ENCODE measurements at regions not wholly inside any gene's neighbourhood (a gene's known extent, or its start where the extent isn't known, plus 50 kb on each side); places are given as distances from the start of the nearest gene placed in this dataset.

DNA sequence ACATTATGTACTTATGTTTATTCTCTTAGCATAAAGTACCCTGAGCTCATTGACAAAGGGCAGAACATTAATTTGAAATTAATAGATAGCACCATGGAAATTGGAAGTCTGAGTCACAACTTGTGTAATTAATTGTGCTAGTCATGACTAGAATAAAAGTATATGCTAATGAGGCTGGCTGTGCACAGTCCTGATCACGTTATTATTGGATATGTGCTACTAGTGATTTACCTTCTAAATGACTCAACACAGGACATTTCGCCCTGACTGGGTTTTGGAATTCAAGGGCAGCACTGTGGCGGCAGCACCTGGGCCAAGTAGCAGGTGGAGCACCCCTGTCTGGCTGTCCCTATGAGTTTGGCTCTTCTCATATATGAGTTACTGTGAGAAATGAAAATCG is 341.8 kb downstream of the ICE1 start:
- Histone ChIP-seq H3K27me3 (no peaks in the 10 kb centered on the region), H3K36me3 (no peaks in the 10 kb centered on the region), H3K27ac (no peak overlapping the region), H3K4me1 (peaks cover 0 to 12% (median 0%) of the 10 kb centered on the region in 12 donors), H3K4me3 (no peak overlapping the region), H3K9me3 (peaks cover 0 to 4% (median 0%) of the 10 kb centered on the region in 12 donors)
- TF ChIP-seq POLR2A (IDR thresholded peaks at IDR 0.05) = no peak
- TF ChIP-seq, protein P1, sequence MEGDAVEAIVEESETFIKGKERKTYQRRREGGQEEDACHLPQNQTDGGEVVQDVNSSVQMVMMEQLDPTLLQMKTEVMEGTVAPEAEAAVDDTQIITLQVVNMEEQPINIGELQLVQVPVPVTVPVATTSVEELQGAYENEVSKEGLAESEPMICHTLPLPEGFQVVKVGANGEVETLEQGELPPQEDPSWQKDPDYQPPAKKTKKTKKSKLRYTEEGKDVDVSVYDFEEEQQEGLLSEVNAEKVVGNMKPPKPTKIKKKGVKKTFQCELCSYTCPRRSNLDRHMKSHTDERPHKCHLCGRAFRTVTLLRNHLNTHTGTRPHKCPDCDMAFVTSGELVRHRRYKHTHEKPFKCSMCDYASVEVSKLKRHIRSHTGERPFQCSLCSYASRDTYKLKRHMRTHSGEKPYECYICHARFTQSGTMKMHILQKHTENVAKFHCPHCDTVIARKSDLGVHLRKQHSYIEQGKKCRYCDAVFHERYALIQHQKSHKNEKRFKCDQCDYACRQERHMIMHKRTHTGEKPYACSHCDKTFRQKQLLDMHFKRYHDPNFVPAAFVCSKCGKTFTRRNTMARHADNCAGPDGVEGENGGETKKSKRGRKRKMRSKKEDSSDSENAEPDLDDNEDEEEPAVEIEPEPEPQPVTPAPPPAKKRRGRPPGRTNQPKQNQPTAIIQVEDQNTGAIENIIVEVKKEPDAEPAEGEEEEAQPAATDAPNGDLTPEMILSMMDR (IDR thresholded peaks at IDR 0.05) = no peak
- WGBS, 4 donors = 88 to 96% (median 92%) methylated on average over 4 of the region's 4 CpGs
- intact Hi-C loops (cut with DNase I) = no loop called here
- ATAC-seq = no peak
- no peak for DNase-seq

DNA sequence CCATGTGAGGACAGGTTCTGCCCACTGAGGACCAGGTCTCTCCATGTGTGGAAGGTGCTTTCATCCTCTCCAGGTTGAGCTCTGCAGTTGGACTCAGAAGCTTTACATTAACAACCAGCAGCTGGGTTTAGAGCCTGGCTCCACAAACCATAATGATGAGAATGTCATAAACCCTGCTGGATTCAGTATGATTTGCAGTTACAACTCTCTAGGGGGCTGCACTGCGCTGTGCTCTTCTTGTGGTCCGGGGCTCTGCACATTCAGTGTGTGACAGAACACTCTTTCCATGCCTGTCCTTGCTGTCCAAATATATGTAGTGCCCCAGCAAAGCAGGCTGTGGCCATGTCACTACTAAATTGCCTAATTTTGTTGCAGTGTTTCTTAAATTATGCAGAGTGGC is 334.3 kb downstream of the ICE1 start:
- no peaks in the 10 kb centered on the region for H3K36me3 ChIP-seq
- no peak for TF ChIP-seq POLR2A (IDR thresholded peaks at IDR 0.05)
- TF ChIP-seq, protein P1 (IDR thresholded peaks at IDR 0.05) = no peak
- no peak overlapping the region for H3K27ac ChIP-seq
- H3K27me3 ChIP-seq = no peaks in the 10 kb centered on the region
- WGBS, 4 donors = 74 to 88% (median 84%) methylated on average over 2 of the region's 2 CpGs
- intact Hi-C loops (cut with DNase I) = no loop called here
- H3K9me3 ChIP-seq = peaks cover 0 to 4% (median 0%) of the 10 kb centered on the region in 12 donors
- ATAC-seq (no peak), DNase-seq (no peak)
- no peak overlapping the region for H3K4me3 ChIP-seq
- peaks cover 0 to 3% (median 0%) of the 10 kb centered on the region in 12 donors for H3K4me1 ChIP-seq

DNA sequence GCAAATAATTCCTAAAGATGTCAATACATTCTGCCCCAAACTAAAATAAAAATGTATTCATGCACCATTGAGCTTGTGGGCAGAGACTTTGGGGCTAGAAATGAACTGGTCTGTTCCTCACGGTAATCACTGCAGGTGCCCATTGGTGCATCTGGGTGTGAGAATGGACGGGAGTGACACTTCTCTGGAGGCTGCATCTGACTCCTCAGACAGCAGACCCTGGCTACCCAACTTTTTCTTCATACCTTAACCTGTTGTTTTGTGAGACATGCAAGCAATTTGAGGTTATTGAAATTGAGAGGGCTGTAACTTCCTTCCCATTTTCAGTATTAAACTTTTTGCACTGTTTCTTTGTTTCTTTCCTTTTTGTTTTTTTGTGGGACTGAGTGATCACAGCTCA is 333.4 kb downstream of the ICE1 start:
- Histone ChIP-seq H3K36me3 (no peaks in the 10 kb centered on the region), H3K4me3 (no peak overlapping the region), H3K27me3 (no peaks in the 10 kb centered on the region), H3K27ac (no peak overlapping the region), H3K9me3 (peaks cover 0 to 4% (median 0%) of the 10 kb centered on the region in 12 donors), H3K4me1 (peaks cover 0 to 3% (median 0%) of the 10 kb centered on the region in 12 donors)
- WGBS, 4 donors = 80 to 90% (median 83%) methylated on average over 2 of the region's 2 CpGs
- ATAC-seq (no peak), DNase-seq (no peak)
- intact Hi-C loops (cut with DNase I) = no loop called here
- TF ChIP-seq POLR2A (IDR thresholded peaks at IDR 0.05) = no peak
- TF ChIP-seq, protein P1 (IDR thresholded peaks at IDR 0.05) = no peak

DNA sequence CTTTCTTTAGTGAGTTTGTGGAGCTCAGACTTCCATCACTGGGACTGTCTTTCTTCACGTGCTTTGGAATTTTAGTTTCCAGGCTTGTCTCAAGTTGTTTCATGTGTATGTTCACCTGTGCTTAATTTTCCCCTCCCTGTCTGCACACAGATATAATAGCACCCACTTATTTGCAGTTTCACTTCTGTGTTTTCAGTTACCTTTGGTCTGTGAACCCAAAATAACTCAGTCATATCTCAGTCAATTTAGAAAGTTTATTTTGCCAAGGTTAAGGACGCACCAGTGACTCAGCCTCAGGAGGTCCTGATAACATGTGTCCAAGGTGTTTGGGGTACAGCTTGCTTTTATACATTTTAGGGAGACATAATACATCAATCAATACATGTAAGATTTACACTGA is 330.4 kb downstream of the ICE1 start:
- no peak for TF ChIP-seq POLR2A (IDR thresholded peaks at IDR 0.05)
- TF ChIP-seq, protein P1 (IDR thresholded peaks at IDR 0.05) = no peak
- no peak for ATAC-seq
- H3K27me3 ChIP-seq = no peaks in the 10 kb centered on the region

More for the DNA sequence above, 330.4 kb downstream of the ICE1 start:
- WGBS, 4 donors = 49 to 57% (median 54%) methylated on average over 2 of the region's 2 CpGs
- Histone ChIP-seq H3K36me3 (no peaks in the 10 kb centered on the region), H3K27ac (no peak overlapping the region), H3K9me3 (no peaks in the 10 kb centered on the region), H3K4me1 (peaks cover 0 to 3% (median 0%) of the 10 kb centered on the region in 12 donors), H3K4me3 (no peak overlapping the region)
- no peak for DNase-seq
- intact Hi-C loops (cut with DNase I) = no loop called here

All from heart left ventricle (tissue), 16 donors.